ENCODE measurements at regions not wholly inside any gene's neighbourhood (a gene's known extent, or its start where the extent isn't known, plus 50 kb on each side); places are given as distances from the start of the nearest gene placed in this dataset.

DNA sequence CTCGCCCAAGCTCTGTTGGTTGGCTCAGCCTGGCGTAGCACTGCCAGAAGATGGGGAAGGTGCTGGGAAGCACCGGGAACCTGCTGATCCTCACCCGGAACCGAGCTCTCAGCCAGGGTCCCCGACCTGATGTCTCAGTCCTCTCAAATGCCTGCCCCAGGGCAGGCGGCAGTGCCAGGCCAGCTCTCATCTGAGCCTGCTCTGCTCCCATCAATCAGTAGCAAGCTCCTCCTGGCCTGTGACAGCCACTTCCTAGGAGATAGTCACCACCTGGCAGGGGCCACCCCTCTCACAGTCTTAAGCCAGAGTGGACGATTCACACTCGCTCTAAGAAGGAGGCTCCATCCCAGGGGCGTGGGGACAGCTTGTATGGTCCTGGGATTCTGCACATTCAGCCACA lies 62.0 kb downstream of the ENGASE start:
- Mint-ChIP-seq H3K27ac (no peak overlapping the region; a peak in 2 of 7 replicates), H3K36me3 (ENCODE audit: insufficient read depth in 1 of 3, low read depth in 3 of 3) (peaks cover 0 to 8% (median 3%) of the 10 kb centered on the region in 3 experiments; a peak in 4 of 7 replicates), H3K9me3 (peaks cover 4 to 6% of the 10 kb centered on the region in 2 experiments; a peak in 3 of 5 replicates), H3K4me1 (peaks cover 4 to 15% of the 10 kb centered on the region in 2 experiments; a peak in 3 of 4 replicates), H3K4me3 (no peak overlapping the region), H3K27me3 (ENCODE audit: low read depth) (peaks cover 5% of the 10 kb centered on the region)
- Histone ChIP-seq H3K23me2 (ENCODE audit: insufficient read length, low read depth, low read length, poor library complexity, severe bottlenecking) (no peaks in the 10 kb centered on the region), H3K79me1 (ENCODE audit: insufficient read depth, low read depth, low read length, poor library complexity, severe bottlenecking) (no peaks in the 10 kb centered on the region), H2BK5ac (ENCODE audit: insufficient read length, low read length) (no peak overlapping the region), H3K23ac (ENCODE audit: insufficient read length, low read depth, low read length) (no peak overlapping the region), H4K5ac (ENCODE audit: insufficient read length, low read depth, low read length) (no peak overlapping the region), H4K20me1 (ENCODE audit: control insufficient read depth, insufficient read depth, insufficient read length) (no peaks in the 10 kb centered on the region), H3K4ac (ENCODE audit: low read depth, low read length) (no peak overlapping the region), H2BK120ac (ENCODE audit: low read depth, low read length, poor library complexity, severe bottlenecking) (no peak overlapping the region), H3K4me2 (ENCODE audit: insufficient read depth, insufficient read length, low read length) (no peak overlapping the region), H3K9me3 (ENCODE audit: control insufficient read depth, low read depth, low read length) (no peaks in the 10 kb centered on the region), H3K4me1 (ENCODE audit: insufficient read depth, low read length) (no peaks in the 10 kb centered on the region), H3K27me3 (ENCODE audit: insufficient read depth, low read length) (no peaks in the 10 kb centered on the region), H4K91ac (ENCODE audit: insufficient read length, low read depth, low read length) (no peak overlapping the region), H2AFZ (ENCODE audit: low read length) (no peak overlapping the region), H4K8ac (replicated peaks; ENCODE audit: insufficient read length, low read depth, low read length) (no peak overlapping the region), H3K9ac (ENCODE audit: extremely low read depth, insufficient read length, low read length) (no peak overlapping the region), H3K79me2 (ENCODE audit: insufficient read depth, low read length) (no peaks in the 10 kb centered on the region), H2AK5ac (ENCODE audit: insufficient read length, low read length) (no peak overlapping the region), H3K18ac (ENCODE audit: insufficient read length, low read depth, low read length) (no peak overlapping the region), H3K27ac (ENCODE audit: insufficient read length, low read depth, low read length) (no peak overlapping the region), H2BK12ac (ENCODE audit: insufficient read length, low read depth, low read length) (no peak overlapping the region), H3T11ph (ENCODE audit: low read length) (no peak overlapping the region), H2BK20ac (ENCODE audit: low read depth, low read length, poor library complexity, severe bottlenecking) (no peak overlapping the region), H2BK15ac (ENCODE audit: low read depth, low read length) (no peak overlapping the region), H3K56ac (ENCODE audit: insufficient read length, low read depth, low read length) (no peak overlapping the region), H3K14ac (ENCODE audit: insufficient read depth, low read length) (no peak overlapping the region)
- WGBS (ENCODE audit: extremely low coverage, insufficient read length, low lambda C conversion rate): no CpG with 5 or more reads among the region's 10 CpGs
- DNase-seq: no peak
- no peak for TF ChIP-seq CTCF (conservative IDR thresholded peaks at IDR 0.05)

All from H9 (cell line).